Nephron (organoid): ENCODE measurements at regions not wholly inside any gene's neighbourhood (a gene's known extent, or its start where the extent isn't known, plus 50 kb on each side); places are given as distances from the start of the nearest gene placed in this dataset.

Experiments used
- H3K27ac Mint-ChIP-seq, 3 experiments: 2 replicates each; pipeline ENCODE4 v1.8.0; 2020; ENCODE audit warnings: mixed read lengths in 3 of 3, mild to moderate bottlenecking in 2 of 3, moderate library complexity in 1 of 3
- H3K27me3 Mint-ChIP-seq: 2 replicates; pipeline ENCODE4 v1.8.0; 2021; ENCODE audit warnings: low read depth, mild to moderate bottlenecking, moderate library complexity, mixed read lengths
- H3K36me3 Mint-ChIP-seq: 2 replicates; pipeline ENCODE4 v1.8.0; 2020; ENCODE audit warnings: low read depth, mixed read lengths
- H3K4me1 Mint-ChIP-seq: 2 replicates; pipeline ENCODE4 v1.8.0; 2020; ENCODE audit warnings: mixed read lengths
- H3K4me3 Mint-ChIP-seq, 3 experiments: 2 replicates each; pipeline ENCODE4 v1.8.0; 2020; ENCODE audit warnings: mild to moderate bottlenecking in 3 of 3, mixed read lengths in 3 of 3, moderate library complexity in 2 of 3
- H3K9me3 Mint-ChIP-seq: 2 replicates; pipeline ENCODE4 v1.8.0; 2020; ENCODE audit warnings: mixed read lengths
- CTCF ChIP-seq, 3 experiments: fragments of 200-600 bp; sonication (generic); IDR thresholded peaks; one replicate each; pipeline ENCODE4 v1.5.0; 2021; ENCODE audit warnings: antibody characterized with exemption in 3 of 3; ENCODE audit not compliant: unreplicated experiment in 3 of 3

DNA sequence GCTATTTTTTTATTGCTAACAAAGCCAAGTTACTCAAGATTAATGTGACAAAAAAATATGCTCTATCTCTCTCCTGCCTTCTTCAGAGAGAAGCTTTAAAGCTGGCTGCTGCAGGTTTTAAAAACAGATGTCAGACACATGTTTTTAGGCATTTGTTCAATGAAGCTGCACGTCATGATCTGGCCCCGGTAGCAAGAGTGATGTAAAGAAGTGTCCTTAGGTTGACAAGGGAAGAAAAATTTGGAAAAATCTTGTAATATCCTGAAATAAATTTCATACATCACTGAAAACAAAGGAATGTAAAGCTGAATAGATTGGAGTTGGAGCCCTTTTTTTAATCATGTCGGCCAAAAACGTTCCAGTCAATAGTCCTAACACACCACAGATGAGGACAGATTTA is 531.4 kb upstream of the NBEA start:
- Mint-ChIP-seq H3K27ac (peak overlapping the region; percentile 33 to 41 (median 40)), H3K36me3 (no peaks in the 10 kb centered on the region), H3K9me3 (peaks cover 9% of the 10 kb centered on the region)

DNA sequence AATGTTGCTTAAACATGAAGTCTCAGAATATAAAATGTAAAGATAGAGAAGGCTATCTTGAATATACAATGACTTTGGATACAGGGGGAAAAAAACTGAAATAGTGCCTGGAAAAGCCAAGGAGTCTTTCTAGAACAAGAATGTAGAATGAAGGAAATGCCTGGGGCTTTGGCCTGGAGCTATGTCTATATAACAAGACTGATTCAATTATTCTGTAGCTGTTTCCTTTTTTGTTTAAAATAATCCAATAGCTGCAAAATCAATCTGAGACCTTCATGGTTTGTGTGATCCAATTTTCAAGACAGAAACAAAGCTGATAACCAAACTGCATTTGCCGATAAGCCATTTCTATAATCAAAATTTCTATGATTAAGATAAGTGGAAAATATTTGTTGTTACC is 530.9 kb upstream of the NBEA start:
- H3K4me1 Mint-ChIP-seq, result peaks cover 33% of the 10 kb centered on the region
- H3K36me3 Mint-ChIP-seq, result no peaks in the 10 kb centered on the region
- H3K4me3 Mint-ChIP-seq, result no peak overlapping the region
- peak overlapping the region; percentile 33 to 41 (median 40) for H3K27ac Mint-ChIP-seq
- peaks cover 4% of the 10 kb centered on the region for H3K27me3 Mint-ChIP-seq
- peaks cover 9% of the 10 kb centered on the region for H3K9me3 Mint-ChIP-seq
- no peak for TF ChIP-seq CTCF (IDR thresholded peaks at IDR 0.05; ENCODE audit: unreplicated experiment in 3 of 3)

More for the DNA sequence above, 531.4 kb upstream of the NBEA start:
- Mint-ChIP-seq H3K27me3 (peaks cover 4% of the 10 kb centered on the region), H3K4me1 (peaks cover 33% of the 10 kb centered on the region), H3K4me3 (no peak overlapping the region)
- no peak for TF ChIP-seq CTCF (IDR thresholded peaks at IDR 0.05; ENCODE audit: unreplicated experiment in 3 of 3)

DNA sequence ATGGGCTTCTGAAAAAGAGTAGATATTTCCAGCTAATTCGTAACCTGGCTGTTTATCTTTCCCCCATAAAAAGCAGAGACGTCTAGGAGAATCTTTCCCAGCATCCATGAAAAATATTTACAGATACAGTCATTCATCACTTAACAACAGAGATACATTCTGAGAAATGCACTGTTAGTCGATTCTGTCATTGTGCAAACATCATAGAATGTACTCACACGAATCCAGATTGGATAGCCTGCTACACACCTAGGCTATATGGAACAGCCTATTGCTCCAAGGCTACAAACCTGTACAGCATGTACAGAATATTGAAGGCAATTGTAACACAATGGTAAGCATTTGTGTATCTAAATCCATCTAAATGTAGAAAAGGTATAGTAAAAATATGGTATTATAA is 530.2 kb upstream of the NBEA start:
- Mint-ChIP-seq H3K36me3 (no peaks in the 10 kb centered on the region), H3K9me3 (peaks cover 6% of the 10 kb centered on the region), H3K4me1 (peaks cover 34% of the 10 kb centered on the region), H3K27ac (peak overlapping the region in 1 of 3 experiments; percentile 33), H3K27me3 (peaks cover 4% of the 10 kb centered on the region), H3K4me3 (no peak overlapping the region)
- TF ChIP-seq CTCF (IDR thresholded peaks at IDR 0.05; ENCODE audit: unreplicated experiment in 3 of 3), result no peak

- H3K9me3 Mint-ChIP-seq, result peaks cover 5% of the 10 kb centered on the region
- no peak for TF ChIP-seq CTCF (IDR thresholded peaks at IDR 0.05; ENCODE audit: unreplicated experiment in 3 of 3)
- H3K36me3 Mint-ChIP-seq, result no peaks in the 10 kb centered on the region
- H3K4me1 Mint-ChIP-seq, result peaks cover 38% of the 10 kb centered on the region
- H3K27me3 Mint-ChIP-seq, result peaks cover 4% of the 10 kb centered on the region
- peak overlapping the region in 1 of 3 experiments; percentile 33 for H3K27ac Mint-ChIP-seq
- no peak overlapping the region for H3K4me3 Mint-ChIP-seq
Measured at GRCh38 chr13:34412295-34412694, 529.8 kb upstream of the NBEA start.

DNA sequence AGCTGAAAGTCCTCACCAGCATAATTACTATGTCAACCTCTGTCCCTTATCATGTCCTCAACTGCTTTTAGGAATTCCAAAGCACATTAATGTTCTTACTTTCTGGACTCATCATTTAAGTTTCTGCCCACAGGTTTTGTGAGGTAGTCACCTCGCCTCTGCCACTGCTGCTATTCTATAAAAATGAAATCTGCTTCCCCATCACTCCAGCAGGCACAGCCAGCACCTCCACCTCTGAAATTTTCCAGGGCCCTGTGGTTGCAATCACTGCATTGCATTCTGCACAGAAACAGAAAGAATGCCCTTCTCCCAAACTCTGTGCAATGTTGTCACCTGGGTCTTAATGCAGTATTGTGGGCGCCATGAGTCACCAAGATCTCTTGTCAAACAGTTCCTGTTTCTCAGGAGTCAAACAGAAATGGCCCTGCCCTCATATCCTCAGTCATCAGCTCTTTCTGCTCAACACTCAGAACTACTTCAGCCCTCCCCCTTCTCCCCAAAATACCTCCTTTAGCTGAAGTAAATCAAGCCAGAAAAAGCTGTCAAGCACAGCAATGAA is 529.2 kb upstream of the NBEA start:
- H3K36me3 Mint-ChIP-seq, result no peaks in the 10 kb centered on the region
- H3K9me3 Mint-ChIP-seq, result no peaks in the 10 kb centered on the region
- peaks cover 39% of the 10 kb centered on the region for H3K4me1 Mint-ChIP-seq
- H3K27ac Mint-ChIP-seq, result peak overlapping the region in 2 of 3 experiments; percentile 6 to 33
- TF ChIP-seq CTCF (IDR thresholded peaks at IDR 0.05; ENCODE audit: unreplicated experiment in 3 of 3), result no peak
- H3K27me3 Mint-ChIP-seq, result peaks cover 4% of the 10 kb centered on the region
- H3K4me3 Mint-ChIP-seq, result no peak overlapping the region

DNA sequence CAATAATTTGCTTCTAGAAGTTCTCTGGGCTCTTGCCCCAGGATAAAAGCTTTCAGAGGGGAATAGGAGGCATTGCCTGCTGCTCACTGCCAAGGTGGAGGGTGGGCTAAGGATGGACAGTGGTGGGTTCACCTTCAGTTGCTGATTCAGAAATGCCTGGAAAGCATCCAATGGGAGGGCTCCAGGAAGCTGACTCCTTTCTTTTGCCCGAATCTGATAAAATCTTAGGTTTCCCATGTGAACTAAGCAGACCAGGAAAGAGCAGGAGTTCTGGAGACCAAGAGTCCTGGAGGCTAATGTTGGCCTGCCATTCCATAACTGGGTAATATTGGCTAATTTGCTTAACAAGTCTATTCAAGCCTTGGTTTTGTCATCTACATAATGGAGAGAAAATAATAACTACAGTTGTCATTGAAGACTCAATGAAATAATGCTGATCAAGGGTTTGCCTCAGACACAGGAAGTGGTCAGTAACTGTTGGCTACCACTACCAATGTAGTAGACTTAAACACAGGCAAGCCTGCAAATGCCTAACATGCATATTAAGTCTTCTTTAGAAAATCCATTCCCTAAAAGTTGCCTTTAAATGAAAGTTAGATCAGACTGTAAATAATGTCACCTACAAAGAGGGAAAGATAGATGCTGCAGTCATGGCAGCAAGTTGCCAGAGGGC is 528.4 kb upstream of the NBEA start:
- H3K4me3 Mint-ChIP-seq, result no peak overlapping the region
- peaks cover 47% of the 10 kb centered on the region for H3K4me1 Mint-ChIP-seq
- no peaks in the 10 kb centered on the region for H3K36me3 Mint-ChIP-seq
- H3K27ac Mint-ChIP-seq, result peak overlapping the region in 2 of 3 experiments; percentile 18 to 33
- peaks cover 4% of the 10 kb centered on the region for H3K27me3 Mint-ChIP-seq
- TF ChIP-seq CTCF (IDR thresholded peaks at IDR 0.05; ENCODE audit: unreplicated experiment in 3 of 3), result no peak
- no peaks in the 10 kb centered on the region for H3K9me3 Mint-ChIP-seq
